SU-DHL-6 (cell line): ENCODE measurements at regions not wholly inside any gene's neighbourhood (a gene's known extent, or its start where the extent isn't known, plus 50 kb on each side); places are given as distances from the start of the nearest gene placed in this dataset.

Experiments used
- CTCF ChIP-seq: fragments of 200-600 bp; sonication (generic); IDR thresholded peaks from one replicate; pipeline ENCODE4 v1.5.1; 2017; ENCODE audit warnings: antibody characterized with exemption, mild to moderate bottlenecking, low read length, moderate library complexity; ENCODE audit not compliant: insufficient read depth, poor library complexity, severe bottlenecking
- EZH2phosphoT487 ChIP-seq: fragments of 200-600 bp; sonication (generic), shearing (Covaris generic); conservative IDR thresholded peaks from 2 replicates; pipeline ENCODE4 v1.6.1; 2018; ENCODE audit warnings: mild to moderate bottlenecking, antibody characterized with exemption, low read length, moderate library complexity, mixed read lengths

GRCh38 chr1:234704106-234704887 is 94.3 kb upstream of the IRF2BP2 start:
- TF ChIP-seq CTCF, result no peak
- TF ChIP-seq EZH2phosphoT487, result no peak
